Stimulated activated CD4-positive, alpha-beta T cell treated with anti-CD3 and anti-CD28 coated beads, Interleukin-4, amount 100 ng/mL, for 24 hours (primary cell): ENCODE measurements at regions not wholly inside any gene's neighbourhood (a gene's known extent, or its start where the extent isn't known, plus 50 kb on each side); places are given as distances from the start of the nearest gene placed in this dataset.
"Not testable (repeated sequence)": the region's sequence is repeated elsewhere in the genome, so short reads cannot be mapped to it uniquely, and the experiment has no call there.

Source experiments
- DNase-seq: peaks from one replicate; pipeline ENCODE4 v3.0.0-alpha.2; 2020

- no peak for DNase-seq
Measured at GRCh38 chr16:22627043-22627442, 116.4 kb downstream of the NPIPB5 start.

DNA sequence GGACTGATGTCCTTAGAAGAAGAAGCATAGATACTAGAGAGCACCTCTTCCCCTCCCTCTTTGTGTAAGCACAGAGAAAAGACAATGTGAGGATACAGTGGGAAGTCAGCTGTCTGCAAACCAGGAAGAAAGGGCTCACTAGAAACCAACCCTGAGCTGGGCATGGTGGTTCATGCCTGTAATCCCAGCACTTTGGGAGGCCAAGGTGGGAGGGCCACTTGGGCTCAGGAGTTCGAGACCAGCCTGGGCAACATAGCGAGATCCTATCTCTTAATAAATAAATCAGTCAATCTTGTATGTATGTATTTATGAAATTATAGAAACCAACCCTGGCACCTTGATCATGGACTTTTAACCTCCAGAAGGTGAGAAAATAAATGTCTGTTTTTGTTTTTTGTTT, 118.3 kb downstream of the NPIPB5 start:
- no peak for DNase-seq

GRCh38 chr16:22630242-22630641, 119.6 kb downstream of the NPIPB5 start:
- no peak for DNase-seq

DNA sequence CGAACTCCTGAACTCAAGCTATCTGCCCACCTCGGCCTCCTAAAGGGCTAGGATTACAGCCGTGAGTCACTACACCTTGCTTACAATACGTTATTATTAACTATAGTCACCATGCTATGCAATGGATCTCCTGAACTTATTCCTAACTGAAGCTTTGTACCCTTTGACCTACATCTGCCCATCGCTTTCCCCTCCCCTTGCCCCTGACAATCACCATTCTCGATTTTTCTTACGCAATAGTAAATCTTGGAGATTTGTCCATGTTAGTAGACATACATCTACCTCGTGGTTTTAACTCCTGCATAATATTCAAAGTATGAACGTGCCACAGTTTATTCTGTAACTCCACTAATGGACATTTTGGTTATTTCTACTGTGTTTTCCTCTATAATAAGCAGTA, 120.6 kb downstream of the NPIPB5 start:
- DNase-seq = no peak

DNA sequence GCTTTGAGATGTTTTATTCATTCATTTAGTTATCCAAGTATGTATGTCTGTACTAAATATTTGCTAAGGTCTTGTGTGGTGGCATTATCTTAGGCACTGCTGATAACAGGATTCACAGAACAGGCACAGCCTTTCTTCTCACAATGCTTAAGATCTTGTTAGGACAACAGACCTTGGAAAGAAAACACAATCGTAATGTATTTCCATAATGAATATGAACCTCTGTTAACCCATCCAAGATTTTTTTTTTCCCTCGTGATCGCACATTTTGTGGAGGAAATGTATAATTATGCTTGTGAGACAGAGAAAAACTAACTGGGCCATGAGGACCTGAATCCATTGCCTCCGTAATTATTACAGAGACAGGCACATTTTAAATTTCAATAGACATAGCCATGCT, 121.9 kb downstream of the NPIPB5 start:
- DNase-seq = no peak

GRCh38 chr16:22633280-22633679, 122.6 kb downstream of the NPIPB5 start:
- DNase-seq = no peak

DNA sequence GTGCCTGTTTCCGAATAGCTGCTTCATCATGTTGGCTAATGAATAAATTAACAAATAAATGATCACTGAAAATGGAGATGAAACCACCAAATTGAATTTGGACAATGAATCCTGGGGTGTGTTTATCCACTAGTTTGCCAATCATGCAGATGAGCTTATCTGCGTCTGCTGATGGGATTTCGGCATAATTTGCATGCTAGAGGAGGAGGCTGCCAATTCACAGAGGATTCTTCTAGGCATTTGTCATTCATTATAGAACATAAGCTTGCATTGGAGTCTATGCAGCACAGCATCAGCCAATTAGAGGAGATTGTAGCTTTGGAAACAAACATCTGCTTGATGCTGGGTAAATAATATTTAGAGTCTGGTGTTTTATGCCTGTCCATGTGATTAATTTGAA, 123.1 kb downstream of the NPIPB5 start:
- DNase-seq = no peak

DNA sequence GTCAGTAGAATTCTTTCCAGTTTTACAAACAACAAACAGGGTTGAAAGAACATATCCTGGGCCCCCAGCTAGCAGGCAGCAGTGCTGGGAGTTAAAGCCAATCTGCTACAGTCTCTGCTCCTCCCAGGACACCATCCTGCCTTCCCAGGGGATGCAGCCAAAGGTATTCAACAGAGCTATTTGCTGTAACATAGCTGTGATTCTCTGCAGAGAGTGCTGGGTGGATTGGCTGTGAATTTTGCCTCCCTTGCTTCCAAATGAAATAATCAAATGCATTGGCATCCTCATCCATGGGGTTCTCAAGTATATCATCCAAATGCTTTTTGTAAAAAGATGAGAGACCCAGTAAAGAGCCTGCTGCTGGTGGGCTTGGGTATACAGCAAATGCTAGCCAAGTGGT, 124.3 kb downstream of the NPIPB5 start:
- DNase-seq = no peak

GRCh38 chr16:22635357-22635761, 124.7 kb downstream of the NPIPB5 start:
- DNase-seq = no peak

GRCh38 chr16:22635801-22636200, 125.1 kb downstream of the NPIPB5 start:
- DNase-seq = no peak

GRCh38 chr16:22638393-22639206, 127.9 kb downstream of the NPIPB5 start:
- no peak for DNase-seq

- no peak for DNase-seq
Measured at GRCh38 chr16:22641131-22641628, 130.5 kb downstream of the NPIPB5 start.

DNA sequence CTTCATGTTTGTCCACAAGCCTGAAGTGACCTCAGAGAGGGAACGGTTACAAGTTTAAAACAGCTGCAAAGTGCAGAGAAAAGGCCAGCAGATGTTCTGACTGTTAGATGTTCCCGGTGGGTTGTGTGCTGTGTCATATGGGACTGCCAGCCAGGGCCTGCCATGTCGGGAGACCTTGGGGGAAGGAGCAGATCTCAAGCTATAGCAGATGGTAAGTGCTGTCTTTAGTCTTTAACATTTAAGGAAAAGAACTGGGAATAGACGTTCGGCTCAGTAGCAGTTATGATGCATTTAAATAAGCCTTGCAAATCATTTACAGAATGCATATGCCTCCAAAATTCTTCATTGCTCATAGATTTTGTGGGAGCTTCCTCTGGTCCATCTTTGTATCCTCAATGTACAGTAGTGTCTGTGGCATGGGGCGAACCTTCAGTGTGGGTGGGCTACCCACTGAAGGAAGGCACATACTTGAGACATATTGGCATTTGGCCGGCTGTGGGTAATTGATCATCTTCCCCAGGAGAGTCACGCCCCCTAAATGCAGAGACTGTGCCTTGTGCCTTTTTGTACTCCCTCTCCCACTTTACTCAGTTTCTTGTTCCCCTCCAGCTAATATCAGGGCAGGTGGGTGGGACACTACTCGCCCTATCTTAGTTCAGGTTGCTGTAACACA, 131.9 kb downstream of the NPIPB5 start:
- no peak for DNase-seq

DNA sequence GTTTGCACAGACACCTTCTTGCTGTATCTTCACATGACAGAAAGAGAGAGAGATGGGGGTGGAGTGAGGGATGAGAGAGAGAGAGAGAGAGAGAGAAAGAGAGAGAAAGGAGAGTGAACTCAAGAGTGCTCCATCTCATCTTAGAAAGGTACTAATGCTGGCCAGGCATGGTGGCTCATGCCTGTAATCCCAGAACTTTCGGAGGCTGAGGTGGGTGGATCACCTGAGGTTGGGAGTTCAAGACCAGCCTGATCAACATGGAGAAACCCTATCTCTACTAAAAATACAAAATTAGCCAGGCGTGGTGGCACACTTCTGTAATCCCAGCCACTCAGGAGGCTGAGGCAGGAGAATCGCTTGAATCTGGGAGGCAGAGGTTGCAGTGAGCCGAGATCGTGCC, 132.5 kb downstream of the NPIPB5 start:
- DNase-seq = not testable (repeated sequence)

- no peak for DNase-seq
Measured at GRCh38 chr16:22643886-22644285, 133.2 kb downstream of the NPIPB5 start.

- DNase-seq = no peak
Measured at GRCh38 chr16:22645868-22646267, 135.2 kb downstream of the NPIPB5 start.

GRCh38 chr16:22646948-22647556, 136.4 kb downstream of the NPIPB5 start:
- DNase-seq = no peak

GRCh38 chr16:22648141-22648540, 137.4 kb downstream of the NPIPB5 start:
- no peak for DNase-seq

DNA sequence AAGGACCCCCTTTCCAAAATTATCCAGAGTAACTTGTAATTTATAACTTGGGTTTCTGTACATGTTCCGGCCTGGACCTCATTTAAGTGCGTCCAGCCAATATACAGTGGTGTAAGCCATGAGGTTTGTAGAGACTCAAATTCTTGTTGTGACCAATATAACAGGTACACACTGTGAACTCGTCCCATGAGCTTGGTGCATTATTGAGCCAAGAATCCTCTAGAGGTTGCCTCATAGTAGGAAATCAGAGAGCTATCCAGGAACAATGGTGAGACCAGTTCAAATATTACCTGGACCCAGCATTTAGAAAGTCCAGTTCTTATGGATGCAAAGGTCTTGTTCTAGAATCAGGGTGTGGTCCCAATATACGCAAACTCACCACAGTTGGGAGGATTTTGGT, 138.2 kb downstream of the NPIPB5 start:
- DNase-seq = no peak

GRCh38 chr16:22651111-22651817, 140.6 kb downstream of the NPIPB5 start:
- DNase-seq = not testable (repeated sequence)

DNA sequence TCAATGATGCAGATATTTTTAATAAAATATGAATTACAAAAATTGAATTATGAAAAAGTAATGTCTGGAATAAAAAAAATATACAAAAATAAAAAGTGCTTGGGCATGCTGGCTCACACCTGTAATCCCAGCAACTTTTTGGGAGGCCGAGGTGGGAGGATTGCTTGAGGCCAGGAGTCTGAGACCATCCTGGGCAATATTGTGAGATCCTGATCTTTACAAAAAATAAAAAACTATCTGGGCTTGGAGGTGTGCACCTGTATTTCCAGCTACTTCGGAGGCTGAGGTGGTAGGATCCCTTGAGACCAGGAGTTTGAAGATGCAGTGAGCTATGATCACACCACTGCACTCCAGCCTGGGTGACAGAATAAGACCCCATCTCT, 141.8 kb downstream of the NPIPB5 start:
- no peak for DNase-seq

DNA sequence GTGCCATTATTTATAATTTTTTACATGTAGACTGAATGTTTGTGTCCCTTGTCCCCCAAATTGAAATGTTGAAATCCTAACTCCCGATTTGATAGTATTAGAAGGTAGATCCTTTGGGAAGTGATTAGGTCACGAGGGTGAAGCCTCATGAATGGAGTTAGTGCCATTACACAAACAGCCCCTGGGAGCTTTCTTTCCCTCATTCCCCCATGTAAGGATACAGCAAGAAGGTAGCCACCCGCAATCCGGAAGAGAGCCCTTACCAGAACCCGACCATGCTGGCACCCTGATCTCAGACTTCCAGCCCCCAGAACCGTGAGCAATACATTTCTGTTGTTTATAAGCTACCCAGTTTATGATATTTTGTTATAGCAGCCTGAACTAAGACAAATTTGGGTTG, 143.2 kb downstream of the NPIPB5 start:
- no peak for DNase-seq

DNA sequence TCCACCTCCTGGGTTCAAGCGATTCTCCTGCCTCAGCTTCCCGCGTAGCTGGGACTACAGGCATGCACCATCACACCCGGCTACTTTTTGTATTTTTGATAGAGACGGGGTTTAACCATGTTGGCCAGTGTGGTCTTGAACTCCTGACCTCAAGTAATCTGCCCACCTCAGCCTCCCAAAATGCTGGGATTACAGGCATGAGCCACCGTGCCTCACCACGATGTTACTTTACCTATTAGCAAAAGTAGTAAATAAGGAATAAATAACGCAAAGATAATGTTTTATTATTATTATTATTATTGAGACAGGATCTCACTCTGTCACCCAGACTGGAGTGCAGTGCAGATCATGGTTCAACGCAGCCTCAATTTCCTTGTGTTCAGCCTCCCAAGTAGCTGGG, 145.9 kb downstream of the NPIPB5 start:
- DNase-seq = not testable (repeated sequence)
